ENCODE measurements at regions not wholly inside any gene's neighbourhood (a gene's known extent, or its start where the extent isn't known, plus 50 kb on each side); places are given as distances from the start of the nearest gene placed in this dataset.

GRCh38 chr4:24197955-24198354, 308.1 kb upstream of the PPARGC1A start:
- TF ChIP-seq CTCF (IDR thresholded peaks at IDR 0.05) (no peak), POLR2A (IDR thresholded peaks at IDR 0.05) (no peak)

Data from suprapubic skin (tissue), 3 donors.